PC-9 (cell line): ENCODE measurements at regions not wholly inside any gene's neighbourhood (a gene's known extent, or its start where the extent isn't known, plus 50 kb on each side); places are given as distances from the start of the nearest gene placed in this dataset.

Experiments
- CTCF ChIP-seq: fragments of 200-600 bp; sonication (generic); conservative IDR thresholded peaks from 2 replicates; pipeline ENCODE4 v1.6.1; 2017; ENCODE audit warnings: mixed run types, antibody characterized with exemption, mild to moderate bottlenecking, moderate library complexity
- EZH2 ChIP-seq: fragments of 200-600 bp; sonication (generic); IDR thresholded peaks from 2 replicates; pipeline ENCODE4 v1.8.0; 2017; ENCODE audit warnings: antibody characterized with exemption, low read depth

- TF ChIP-seq EZH2 (no peak), CTCF (no peak)
Observed at GRCh38 chr3:159910991-159911663, 77.5 kb upstream of the IL12A start.
